ENCODE measurements at regions not wholly inside any gene's neighbourhood (a gene's known extent, or its start where the extent isn't known, plus 50 kb on each side); places are given as distances from the start of the nearest gene placed in this dataset.

GRCh38 chr5:10125116-10125515 is 124.6 kb downstream of the ATPSCKMT start:
- TF ChIP-seq ZBTB7A (CRISPR knock-in tag; IDR thresholded peaks at IDR 0.05) (no peak), CTCF (CRISPR knock-in tag; IDR thresholded peaks at IDR 0.05) (no peak), HOXA7 (CRISPR knock-in tag; IDR thresholded peaks at IDR 0.05) (no peak), ZNF580 (CRISPR knock-in tag; IDR thresholded peaks at IDR 0.05; ENCODE audit: borderline replicate concordance, low read depth) (no peak), MTA3 (CRISPR knock-in tag; IDR thresholded peaks at IDR 0.05) (no peak), ZNF841 (CRISPR knock-in tag; IDR thresholded peaks at IDR 0.05; ENCODE audit: borderline replicate concordance) (no peak), MATR3 (CRISPR knock-in tag; IDR thresholded peaks at IDR 0.05) (no peak), ZNF138 (CRISPR knock-in tag; IDR thresholded peaks at IDR 0.05; ENCODE audit: low read depth) (no peak)
